Activated CD8-positive, alpha-beta memory T cell treated with anti-CD3 and anti-CD28 coated beads for 4 hours (primary cell): ENCODE measurements at regions not wholly inside any gene's neighbourhood (a gene's known extent, or its start where the extent isn't known, plus 50 kb on each side); places are given as distances from the start of the nearest gene placed in this dataset.
"Not testable (repeated sequence)": the region's sequence is repeated elsewhere in the genome, so short reads cannot be mapped to it uniquely, and the experiment has no call there.

Source experiments
- DNase-seq, 2 donors: peaks; one replicate each; pipeline ENCODE4 v3.0.0-alpha.2; 2020; ENCODE audit warnings: low read depth in 2 of 2

DNA sequence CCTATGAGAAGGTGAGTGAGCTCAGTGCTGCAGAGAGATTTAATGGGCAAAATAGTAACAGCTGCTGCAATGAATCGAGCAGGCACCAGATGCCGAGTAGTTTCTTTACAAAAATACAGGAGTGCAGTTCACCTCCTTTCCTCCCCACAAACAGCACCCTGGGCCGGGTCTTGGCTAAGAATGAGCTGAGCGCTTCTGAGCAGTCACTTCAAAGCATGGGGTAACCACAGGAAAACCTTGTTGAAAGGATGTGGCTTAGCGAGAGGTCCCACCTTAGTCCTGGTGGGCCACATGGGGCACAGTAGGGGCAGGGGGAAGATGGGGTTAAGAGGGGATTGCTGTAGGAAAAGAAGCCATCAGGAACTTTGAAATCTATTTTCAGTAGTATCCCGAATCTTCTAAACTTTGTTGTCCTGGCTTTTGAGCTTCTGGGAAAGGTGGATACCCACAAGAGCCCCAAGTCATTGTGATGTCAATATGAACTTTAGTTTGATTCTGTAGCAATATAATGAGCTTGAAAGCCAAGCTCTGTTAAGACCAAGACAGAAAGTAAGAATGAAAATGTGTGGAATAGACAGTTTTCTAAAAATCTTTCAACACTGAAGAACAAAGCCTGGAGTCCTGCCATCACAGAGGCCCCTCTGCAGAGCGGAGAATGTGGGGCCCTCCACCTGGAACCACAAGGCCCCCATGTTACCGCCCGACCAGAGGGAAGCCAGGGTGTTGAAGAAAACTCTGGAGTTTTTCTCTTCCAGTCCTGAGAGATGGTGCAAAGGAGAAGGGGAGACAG, 101.0 kb upstream of the ZNF236 start:
- DNase-seq, result peak; percentile 9 to 30

DNA sequence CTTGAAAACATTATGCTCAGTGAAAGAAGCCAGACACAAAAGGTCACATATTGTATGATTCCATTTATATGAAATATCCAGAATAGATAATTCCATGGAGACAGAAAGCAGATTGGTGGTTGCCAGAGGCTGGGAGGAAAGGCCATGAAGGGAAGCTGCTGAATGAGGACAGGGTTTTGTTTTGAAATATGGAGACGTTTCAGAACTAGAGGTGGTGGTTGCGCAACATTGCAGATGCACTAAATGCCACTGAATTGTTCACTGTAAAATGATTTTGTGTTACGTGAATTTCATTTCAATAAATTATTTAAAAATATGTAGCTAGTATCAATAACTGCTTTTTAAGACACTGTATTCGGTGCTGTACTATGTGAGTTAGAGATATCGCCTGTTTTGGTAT, 101.7 kb upstream of the ZNF236 start:
- no peak for DNase-seq

- no peak for DNase-seq
Measured at GRCh38 chr18:76715012-76715610, 107.2 kb upstream of the ZNF236 start.

GRCh38 chr18:76713432-76713831, 108.9 kb upstream of the ZNF236 start:
- no peak for DNase-seq

GRCh38 chr18:76712511-76713140, 109.7 kb upstream of the ZNF236 start:
- DNase-seq, result no peak

- DNase-seq, result no peak
Measured at GRCh38 chr18:76710646-76711520, 111.5 kb upstream of the ZNF236 start.

- DNase-seq, result peak; percentile 17 to 19
Measured at GRCh38 chr18:76709659-76710645, 112.4 kb upstream of the ZNF236 start.

DNA sequence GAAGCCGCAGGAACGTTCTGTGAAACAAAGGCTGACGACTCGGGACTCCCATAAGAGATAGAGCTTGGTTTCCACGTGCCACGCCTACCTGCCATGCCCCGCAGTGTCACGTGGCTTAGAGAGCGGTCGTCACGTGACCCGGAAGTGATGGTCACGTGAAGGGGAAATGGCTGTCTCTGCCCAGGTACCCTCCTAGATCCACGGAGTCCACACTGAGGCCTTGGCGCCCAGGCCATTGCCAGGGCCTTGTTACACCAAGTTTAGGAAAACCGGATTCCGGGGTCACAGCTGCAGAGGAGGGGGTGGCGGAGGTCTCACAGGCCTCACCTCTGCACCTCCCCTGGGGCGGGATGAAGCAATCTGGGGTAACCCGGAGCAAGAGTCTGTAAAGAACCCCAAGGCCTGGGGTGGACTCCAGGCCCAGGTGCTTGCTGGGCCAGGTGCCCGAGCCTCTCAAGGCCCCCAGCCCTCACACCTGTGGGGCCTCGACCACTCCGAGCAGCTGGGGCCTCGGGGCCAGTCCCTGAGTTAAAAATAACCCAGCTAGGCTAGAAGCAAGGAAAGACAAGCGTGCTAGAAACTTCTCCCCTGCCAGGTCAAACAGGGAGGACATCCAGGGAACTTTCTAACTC, 113.5 kb upstream of the ZNF236 start:
- no peak for DNase-seq

DNA sequence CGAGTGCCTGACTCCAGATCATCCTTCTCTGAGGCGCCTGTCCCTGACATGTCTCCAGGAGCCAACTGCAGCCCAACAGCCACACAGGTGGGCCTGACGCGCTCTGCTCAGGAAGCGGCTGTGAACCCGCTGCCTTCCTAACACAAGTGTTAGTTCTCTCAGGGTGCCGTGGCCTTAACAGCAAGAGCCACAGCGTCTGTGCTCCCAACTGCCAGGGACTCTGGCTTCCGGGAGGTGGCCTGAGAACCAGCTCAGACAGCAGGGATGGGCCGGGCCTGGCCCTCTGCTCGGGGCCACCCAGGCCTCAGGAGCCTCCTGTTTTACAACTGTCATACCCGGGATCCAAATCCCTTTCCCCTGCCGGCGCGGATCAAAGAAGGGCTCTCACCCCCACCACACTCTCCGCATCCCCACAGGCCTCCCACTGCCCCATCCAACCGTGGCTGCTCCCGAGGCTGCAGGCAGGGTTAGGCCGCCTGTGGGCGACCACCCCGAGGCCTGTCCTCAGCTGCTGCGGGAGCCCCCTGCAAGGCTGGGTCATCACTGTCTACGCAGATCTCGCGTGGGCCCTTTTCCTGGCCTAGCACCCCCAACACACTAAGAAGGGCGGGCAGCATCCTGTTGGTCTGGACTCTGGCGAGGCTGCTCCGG, 114.2 kb upstream of the ZNF236 start:
- no peak for DNase-seq

GRCh38 chr18:76707534-76707933, 114.8 kb upstream of the ZNF236 start:
- DNase-seq, result no peak

- DNase-seq, result not testable (repeated sequence)
Measured at GRCh38 chr18:76704589-76704988, 117.8 kb upstream of the ZNF236 start.

DNA sequence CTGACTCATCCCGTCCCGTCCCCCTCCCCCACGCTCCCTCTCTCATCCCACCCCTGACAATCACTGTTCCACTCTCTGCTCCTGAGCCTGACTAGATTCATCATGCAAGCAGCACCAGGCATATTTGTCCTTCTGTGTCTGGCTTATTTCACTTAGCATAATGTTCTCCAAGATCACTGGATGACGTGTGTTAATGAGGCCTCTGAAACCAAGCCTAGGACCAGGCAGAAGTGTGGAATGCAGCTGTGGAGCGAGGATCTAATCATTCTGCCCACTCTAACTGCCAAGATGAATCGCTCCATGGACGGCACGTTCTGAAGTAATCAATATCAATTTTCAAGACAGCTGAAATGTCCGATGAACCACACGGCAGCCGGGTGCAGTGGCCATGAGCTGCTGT, 122.4 kb upstream of the ZNF236 start:
- DNase-seq, result no peak

- no peak for DNase-seq
Measured at GRCh38 chr18:76697441-76697901, 124.9 kb upstream of the ZNF236 start.

- DNase-seq, result no peak
Measured at GRCh38 chr18:76691800-76692199, 130.6 kb upstream of the ZNF236 start.

DNA sequence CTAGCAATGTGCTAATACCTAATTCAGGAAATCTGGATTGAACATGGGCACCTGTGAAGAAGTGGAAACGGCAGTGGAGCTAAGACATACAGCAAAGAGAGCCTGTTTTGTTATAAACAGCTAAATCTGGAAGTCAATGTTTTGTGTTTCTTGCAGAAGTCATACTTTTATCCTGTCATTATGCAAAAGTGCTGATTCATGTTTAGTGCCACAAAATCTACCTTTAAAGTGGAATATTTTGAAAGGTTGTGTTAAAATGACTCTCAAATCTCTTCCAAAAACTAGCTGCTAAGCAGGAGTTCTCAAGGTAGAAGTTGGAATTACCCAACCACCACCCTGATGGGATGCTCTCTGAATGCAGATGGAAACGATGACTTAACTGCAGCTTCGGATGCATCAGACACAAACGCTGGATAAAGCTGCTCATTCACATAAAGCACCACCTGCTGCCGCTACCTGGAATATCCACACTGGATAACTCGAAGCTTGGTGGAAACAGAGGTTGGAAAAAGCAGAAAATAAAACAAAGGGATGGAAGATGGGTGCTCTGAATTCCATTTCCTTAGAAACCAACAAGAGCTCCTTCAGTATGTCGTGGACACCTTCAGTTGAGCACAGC, 132.6 kb upstream of the ZNF236 start:
- no peak for DNase-seq

DNA sequence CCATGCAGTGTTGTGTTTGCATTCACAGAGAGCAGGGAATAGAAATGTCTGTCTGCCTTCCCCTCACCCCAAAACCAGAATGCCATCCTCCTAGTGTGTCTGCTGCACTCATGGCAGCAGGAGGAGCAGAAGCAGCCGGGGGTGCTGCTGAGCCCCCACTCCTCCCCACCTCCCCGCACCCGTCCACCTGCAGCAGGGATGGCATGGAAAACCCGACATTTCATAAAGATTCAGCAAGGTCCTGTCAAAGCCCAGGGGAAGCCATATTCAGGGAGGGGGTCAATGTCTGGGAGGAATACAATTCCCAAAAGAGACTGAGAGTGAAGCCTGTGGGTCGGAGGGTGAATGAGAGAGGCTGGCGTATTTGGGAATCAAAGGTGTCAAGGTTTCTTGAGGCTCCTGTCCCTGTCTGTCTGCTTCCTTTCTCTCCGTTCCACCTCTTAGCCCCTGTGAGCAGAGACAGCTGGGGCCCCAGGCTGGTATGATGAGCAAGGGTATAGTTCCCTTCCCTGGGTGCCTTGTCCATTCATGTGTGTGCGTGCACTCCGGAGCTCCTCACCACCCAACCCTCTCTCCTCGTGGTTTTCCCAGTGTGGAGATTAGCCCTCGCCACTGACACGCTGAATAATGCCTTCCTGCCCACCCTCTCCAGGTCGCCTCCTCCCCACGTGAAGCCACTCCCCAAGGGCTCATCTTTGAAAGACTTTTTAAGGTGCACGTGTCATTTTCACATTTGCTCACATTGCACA, 133.5 kb upstream of the ZNF236 start:
- no peak for DNase-seq

DNA sequence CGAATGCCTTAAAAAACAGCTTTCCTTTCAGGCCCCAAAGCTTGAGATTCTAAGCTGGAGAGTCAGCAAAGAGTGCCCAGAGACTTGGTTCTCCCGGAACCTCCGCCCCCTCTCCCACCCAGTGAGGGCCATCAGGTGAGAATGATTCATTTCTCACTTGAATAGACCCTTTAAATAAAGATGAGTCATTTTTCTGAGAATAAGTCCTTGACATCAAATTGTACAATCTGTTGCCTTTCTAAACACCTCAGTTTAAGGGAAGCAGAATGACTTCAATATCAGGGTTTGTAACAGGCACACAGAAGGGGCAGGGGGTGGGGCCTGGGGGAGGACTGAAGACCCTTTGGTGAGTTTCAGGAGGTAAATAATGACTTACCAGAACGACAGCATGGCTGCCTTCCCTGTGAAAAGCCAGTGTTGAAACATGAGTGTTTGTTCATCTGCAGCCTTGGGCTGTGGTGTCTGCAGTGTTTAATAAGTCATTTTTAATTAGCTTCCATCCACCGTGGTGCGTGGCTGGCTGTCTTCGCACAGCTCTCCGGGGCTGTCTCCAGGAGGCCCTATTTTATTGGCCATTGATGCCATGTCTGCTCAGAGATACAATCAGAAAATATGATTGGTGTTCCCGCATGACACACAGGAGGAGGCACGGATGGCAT, 134.9 kb upstream of the ZNF236 start:
- no peak for DNase-seq

DNA sequence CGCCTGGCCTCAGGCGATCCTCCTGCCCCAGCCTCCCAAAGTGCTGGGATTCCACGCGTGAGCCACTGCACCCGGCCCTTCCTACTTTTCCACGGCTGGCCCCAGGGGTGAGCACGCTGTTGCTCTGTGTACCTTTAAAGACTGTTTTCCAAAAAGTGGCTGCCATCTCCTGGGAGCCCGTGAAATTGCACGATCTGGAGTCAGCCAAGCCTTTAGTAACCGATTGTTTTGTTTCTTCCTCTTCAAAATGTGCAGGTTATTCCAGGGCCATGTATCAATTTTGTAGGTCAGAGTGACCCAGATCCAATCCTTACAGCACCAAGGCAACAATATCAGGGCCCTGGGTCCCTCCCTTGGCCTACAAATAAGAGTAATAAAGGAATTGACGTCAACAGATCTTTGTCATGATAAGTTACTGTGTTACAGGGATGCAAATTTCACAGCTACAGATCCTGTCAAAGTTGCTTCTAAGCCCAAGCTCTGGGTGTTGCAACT, 135.6 kb upstream of the ZNF236 start:
- DNase-seq, result no peak
